CD14-positive monocyte (primary cell): ENCODE measurements at regions not wholly inside any gene's neighbourhood (a gene's known extent, or its start where the extent isn't known, plus 50 kb on each side); places are given as distances from the start of the nearest gene placed in this dataset.

Source experiments
- DNase-seq, 3 donors: peaks; one replicate each; pipeline ENCODE4 v3.0.0-alpha.2; 2011 to 2022
- H2AFZ ChIP-seq: 2 replicates; pipeline ENCODE4 v1.6.0; 2012; ENCODE audit warnings: mild to moderate bottlenecking, low read depth, low read length, inconsistent platforms; ENCODE audit not compliant: insufficient read depth, poor library complexity, severe bottlenecking
- H3K27ac ChIP-seq, 2 donors: 1 replicate in 1 of 2; 2 replicates in 1 of 2; pipeline ENCODE4 v1.5.1; 2012 to 2013; ENCODE audit warnings: low read length in 2 of 2, control low read depth in 1 of 2, inconsistent platforms in 1 of 2, low read depth in 1 of 2, mild to moderate bottlenecking in 1 of 2
- H3K27me3 ChIP-seq, 2 donors: one replicate each; pipeline versions ENCODE4 v1.6.0 to v1.6.1; 2011 to 2013; ENCODE audit warnings: low read length in 2 of 2; ENCODE audit not compliant: control insufficient read depth in 2 of 2, insufficient read depth in 2 of 2
- H3K36me3 ChIP-seq, 2 donors: replicated peaks in 1 of 2; 1 replicate in 1 of 2; 2 replicates in 1 of 2; pipeline versions ENCODE4 v1.5.1 to v1.6.1; 2012 to 2013; ENCODE audit warnings: low read length in 2 of 2, control low read depth in 1 of 2, inconsistent platforms in 1 of 2, mild to moderate bottlenecking in 1 of 2; ENCODE audit not compliant: insufficient read depth in 2 of 2, control insufficient read depth in 1 of 2
- H3K4me1 ChIP-seq, 2 donors: 1 replicate in 1 of 2; 2 replicates in 1 of 2; pipeline versions ENCODE4 v1.5.1 to v1.6.1; 2012 to 2013; ENCODE audit warnings: low read length in 2 of 2, control low read depth in 1 of 2, inconsistent platforms in 1 of 2, mild to moderate bottlenecking in 1 of 2, moderate library complexity in 1 of 2; ENCODE audit not compliant: insufficient read depth in 2 of 2, control insufficient read depth in 1 of 2
- H3K4me2 ChIP-seq: replicated peaks from 2 replicates; pipeline ENCODE3; 2012; ENCODE audit warnings: low read length, moderate library complexity, mild to moderate bottlenecking; ENCODE audit not compliant: poor library complexity, severe bottlenecking; ENCODE audit errors: extremely low read depth
- H3K4me3 ChIP-seq, 3 experiments: fragments of 200-600 bp in 1 of 3; sonication (generic) in 1 of 3; replicated peaks in 1 of 3; 1 replicate in 2 of 3; 2 replicates in 1 of 3; pipeline ENCODE4 v1.5.1; 2011 to 2013; ENCODE audit warnings: low read length in 3 of 3, mild to moderate bottlenecking in 3 of 3, control low read depth in 2 of 3, low read depth in 2 of 3, inconsistent platforms in 1 of 3, moderate library complexity in 1 of 3
- H3K79me2 ChIP-seq: 2 replicates; pipeline ENCODE4 v1.6.0; 2012; ENCODE audit warnings: mild to moderate bottlenecking, control low read depth, inconsistent platforms, low read length, moderate library complexity; ENCODE audit not compliant: insufficient read depth
- H3K9ac ChIP-seq: 2 replicates; pipeline ENCODE4 v1.6.0; 2017; ENCODE audit warnings: low read length, mild to moderate bottlenecking; ENCODE audit not compliant: insufficient read depth, poor library complexity, severe bottlenecking
- H3K9me3 ChIP-seq, 2 donors: replicated peaks in 1 of 2; 1 replicate in 1 of 2; 2 replicates in 1 of 2; pipeline versions ENCODE4 v1.5.1 to v1.6.1; 2012 to 2013; ENCODE audit warnings: low read length in 2 of 2, control low read depth in 1 of 2; ENCODE audit not compliant: control insufficient read depth in 1 of 2, insufficient read depth in 1 of 2
- H4K20me1 ChIP-seq: 2 replicates; pipeline ENCODE4 v1.6.0; 2012; ENCODE audit warnings: mild to moderate bottlenecking, low read length, control low read depth, moderate library complexity; ENCODE audit not compliant: insufficient read depth
- H3K27ac Mint-ChIP-seq, 7 donors: one replicate each; pipeline ENCODE4 v1.8.0; 2020; ENCODE audit warnings: mild to moderate bottlenecking in 7 of 7, mixed read lengths in 7 of 7, moderate library complexity in 6 of 7, inconsistent platforms in 2 of 7
- H3K27me3 Mint-ChIP-seq, 3 donors: one replicate each; pipeline ENCODE4 v1.8.0; 2021 to 2022; ENCODE audit warnings: low read depth in 3 of 3, mild to moderate bottlenecking in 3 of 3, mixed read lengths in 3 of 3, moderate library complexity in 3 of 3, inconsistent platforms in 1 of 3
- H3K36me3 Mint-ChIP-seq, 2 donors: one replicate each; pipeline ENCODE4 v1.8.0; 2020; ENCODE audit warnings: mixed read lengths in 2 of 2, inconsistent platforms in 1 of 2, mild to moderate bottlenecking in 1 of 2
- H3K4me1 Mint-ChIP-seq: one replicate; pipeline ENCODE4 v1.8.0; 2020; ENCODE audit warnings: mild to moderate bottlenecking, mixed read lengths
- H3K4me3 Mint-ChIP-seq, 2 donors: one replicate each; pipeline ENCODE4 v1.8.0; 2020; ENCODE audit warnings: mild to moderate bottlenecking in 2 of 2, mixed read lengths in 2 of 2, moderate library complexity in 1 of 2
- H3K9me3 Mint-ChIP-seq, 7 donors: one replicate each; pipeline ENCODE4 v1.8.0; 2020 to 2022; ENCODE audit warnings: mixed read lengths in 7 of 7, mild to moderate bottlenecking in 6 of 7, moderate library complexity in 6 of 7, inconsistent platforms in 2 of 7
- CTCF ChIP-seq: fragments of 200-600 bp; IDR thresholded peaks from one replicate; pipeline ENCODE4 v1.8.0; 2022; ENCODE audit warnings: antibody characterized with exemption, mild to moderate bottlenecking
- WGBS: methylation state at CpG from one replicate; pipeline ENCODE4 v1.1.5; 2013; ENCODE audit warnings: missing lambda C conversion rate; ENCODE audit not compliant: insufficient coverage; 5-methylcytosine and 5-hydroxymethylcytosine counted together
- intact Hi-C, 2 donors: fragments of 100-400 bp; cut with micrococcal nuclease; formaldehyde crosslinking; loops; one replicate each; pipeline versions ENCODE4 v1.15.0 to v1.15.1; 2023

GRCh38 chr11:92767416-92767815 is 202.0 kb upstream of the MTNR1B start:
- H3K9ac ChIP-seq, result no peak overlapping the region
- no peak for TF ChIP-seq CTCF
- H3K36me3 ChIP-seq, result no peaks in the 10 kb centered on the region
- Mint-ChIP-seq H3K4me1 (peaks cover 20% of the 10 kb centered on the region), H3K27ac (no peak overlapping the region), H3K27me3 (peaks cover 0 to 13% (median 0%) of the 10 kb centered on the region in 3 donors), H3K4me3 (no peak overlapping the region), H3K9me3 (peaks cover 0 to 2% (median 0%) of the 10 kb centered on the region in 7 donors), H3K36me3 (no peaks in the 10 kb centered on the region)
- no peaks in the 10 kb centered on the region for H4K20me1 ChIP-seq
- no peaks in the 10 kb centered on the region for H3K79me2 ChIP-seq
- intact Hi-C loops, result no loop called here
- H3K4me1 ChIP-seq, result peaks cover 7 to 9% of the 10 kb centered on the region in 2 donors
- H2AFZ ChIP-seq, result no peak overlapping the region
- no peak overlapping the region for H3K4me2 ChIP-seq
- 50% methylated on average over 1 of the region's 1 CpG for WGBS
- H3K9me3 ChIP-seq, result no peaks in the 10 kb centered on the region
- no peak overlapping the region for H3K4me3 ChIP-seq
- no peak overlapping the region for H3K27ac ChIP-seq
- no peak for DNase-seq
- H3K27me3 ChIP-seq, result no peaks in the 10 kb centered on the region

- Histone ChIP-seq H3K36me3 (no peaks in the 10 kb centered on the region), H2AFZ (no peak overlapping the region), H3K27ac (no peak overlapping the region), H3K9me3 (no peaks in the 10 kb centered on the region), H3K4me1 (peaks cover 7 to 9% of the 10 kb centered on the region in 2 donors), H3K79me2 (no peaks in the 10 kb centered on the region), H3K4me2 (no peak overlapping the region), H4K20me1 (no peaks in the 10 kb centered on the region), H3K27me3 (no peaks in the 10 kb centered on the region), H3K9ac (no peak overlapping the region), H3K4me3 (no peak overlapping the region)
- H3K27me3 Mint-ChIP-seq, result peaks cover 0 to 13% (median 0%) of the 10 kb centered on the region in 3 donors
- DNase-seq, result no peak
- peaks cover 0 to 2% (median 0%) of the 10 kb centered on the region in 7 donors for H3K9me3 Mint-ChIP-seq
- no peaks in the 10 kb centered on the region for H3K36me3 Mint-ChIP-seq
- WGBS, result 86% methylated on average over 3 of the region's 5 CpGs
- no peak overlapping the region for H3K4me3 Mint-ChIP-seq
- no peak for TF ChIP-seq CTCF
- H3K27ac Mint-ChIP-seq, result no peak overlapping the region
- intact Hi-C loops, result no loop called here
- peaks cover 20% of the 10 kb centered on the region for H3K4me1 Mint-ChIP-seq
These were observed 201.2 kb upstream of the MTNR1B start for GRCh38 chr11:92768121-92768840.
